Suprapubic skin (tissue), 4 donors: ENCODE measurements at regions not wholly inside any gene's neighbourhood (a gene's known extent, or its start where the extent isn't known, plus 50 kb on each side); places are given as distances from the start of the nearest gene placed in this dataset.

Experiments used
- CTCF ChIP-seq, 2 donors: fragments of 200-600 bp in 1 of 2; fragments of 450-650 bp in 1 of 2; sonication (generic) in 1 of 2; IDR thresholded peaks; one replicate each; pipeline ENCODE4 v1.5.1; 2016 to 2019; ENCODE audit warnings: antibody characterized with exemption in 2 of 2, mild to moderate bottlenecking in 1 of 2, moderate library complexity in 1 of 2
- POLR2A ChIP-seq, 2 donors: fragments of 450-650 bp; IDR thresholded peaks; one replicate each; pipeline ENCODE4 v1.6.1; 2017; ENCODE audit warnings: antibody characterized with exemption in 2 of 2, mild to moderate bottlenecking in 2 of 2, moderate library complexity in 2 of 2
- POLR2AphosphoS5 ChIP-seq, 3 donors: sonication (generic); formaldehyde crosslinking; IDR thresholded peaks; one replicate each; pipeline ENCODE4 v1.6.1; 2017; ENCODE audit warnings: antibody characterized with exemption in 3 of 3

GRCh38 chr20:24875078-24875477 lies 74.0 kb upstream of the CST7 start:
- no peak for TF ChIP-seq CTCF (IDR thresholded peaks at IDR 0.05)
- TF ChIP-seq POLR2A (IDR thresholded peaks at IDR 0.05), result no peak
- no peak for TF ChIP-seq POLR2AphosphoS5 (IDR thresholded peaks at IDR 0.05)
